Ishikawa (cell line): ENCODE measurements at regions not wholly inside any gene's neighbourhood (a gene's known extent, or its start where the extent isn't known, plus 50 kb on each side); places are given as distances from the start of the nearest gene placed in this dataset.

Experiments used
- CEBPB ChIP-seq: IDR thresholded peaks from 2 replicates; pipeline ENCODE4 v1.6.1; 2012
- MAX ChIP-seq: IDR thresholded peaks from 2 replicates; pipeline ENCODE4 v1.6.1; 2012

- TF ChIP-seq CEBPB (no peak), MAX (no peak)
Observed at GRCh38 chr13:109371066-109371465, 415.3 kb downstream of the IRS2 start.
